ENCODE measurements at regions not wholly inside any gene's neighbourhood (a gene's known extent, or its start where the extent isn't known, plus 50 kb on each side); places are given as distances from the start of the nearest gene placed in this dataset.

GRCh38 chr9:31347082-31347617 is 1037.3 kb upstream of the ACO1 start:
- no peaks in the 10 kb centered on the region for H3K9me2 ChIP-seq (replicated peaks; ENCODE audit: low read depth, low read length)
- no peak for TF ChIP-seq CTCF (conservative IDR thresholded peaks at IDR 0.05; ENCODE audit: low read length)
- no peaks in the 10 kb centered on the region for H3F3A ChIP-seq (ENCODE audit: low read depth)
- H3K27me3 ChIP-seq (ENCODE audit: insufficient read depth, low read length, poor library complexity, severe bottlenecking) = no peaks in the 10 kb centered on the region
- no peaks in the 10 kb centered on the region for H3K9me3 ChIP-seq (ENCODE audit: insufficient read depth, low read depth, low read length)
- peak overlapping the region; percentile 35 for H3K9ac ChIP-seq (ENCODE audit: low read depth, low read length, poor library complexity, severe bottlenecking)
- H3K79me2 ChIP-seq (ENCODE audit: insufficient read depth, low read length) = no peaks in the 10 kb centered on the region
- peak overlapping the region; percentile 55 for H3K4me2 ChIP-seq (ENCODE audit: low read depth, low read length, poor library complexity, severe bottlenecking)
- H3K4me3 ChIP-seq (ENCODE audit: low read length, poor library complexity, severe bottlenecking) = peak overlapping the region; percentile 44
- H2AFZ ChIP-seq (ENCODE audit: low read length) = peak overlapping the region; percentile 82
- no peaks in the 10 kb centered on the region for H4K20me1 ChIP-seq (ENCODE audit: insufficient read depth, low read length, poor library complexity, severe bottlenecking)
- peaks cover 4% of the 10 kb centered on the region for H3K4me1 ChIP-seq (ENCODE audit: insufficient read depth, low read length, poor library complexity, severe bottlenecking)
- H3K36me3 ChIP-seq (ENCODE audit: insufficient read depth, low read length) = no peaks in the 10 kb centered on the region

- H3K9me2 ChIP-seq (replicated peaks; ENCODE audit: low read depth, low read length) = no peaks in the 10 kb centered on the region
- no peak for TF ChIP-seq CTCF (conservative IDR thresholded peaks at IDR 0.05; ENCODE audit: low read length)
- TF ChIP-seq EZH2phosphoT487 (IDR thresholded peaks at IDR 0.05; ENCODE audit: borderline replicate concordance) = no peak
These were observed 1029.1 kb upstream of the ACO1 start for GRCh38 chr9:31355159-31355882.

GRCh38 chr9:31355965-31356364 is 1028.5 kb upstream of the ACO1 start:
- Histone ChIP-seq H3K27me3 (ENCODE audit: insufficient read depth, low read length, poor library complexity, severe bottlenecking) (no peaks in the 10 kb centered on the region), H3K36me3 (ENCODE audit: insufficient read depth, low read length) (no peaks in the 10 kb centered on the region), H4K20me1 (ENCODE audit: insufficient read depth, low read length, poor library complexity, severe bottlenecking) (no peaks in the 10 kb centered on the region), H3K4me1 (ENCODE audit: insufficient read depth, low read length, poor library complexity, severe bottlenecking) (no peaks in the 10 kb centered on the region), H3K9me3 (ENCODE audit: insufficient read depth, low read depth, low read length) (no peaks in the 10 kb centered on the region), H3F3A (ENCODE audit: low read depth) (no peaks in the 10 kb centered on the region), H3K4me3 (ENCODE audit: low read length, poor library complexity, severe bottlenecking) (no peak overlapping the region), H3K9me2 (replicated peaks; ENCODE audit: low read depth, low read length) (no peaks in the 10 kb centered on the region), H2AFZ (ENCODE audit: low read length) (no peak overlapping the region), H3K9ac (ENCODE audit: low read depth, low read length, poor library complexity, severe bottlenecking) (no peak overlapping the region), H3K79me2 (ENCODE audit: insufficient read depth, low read length) (no peaks in the 10 kb centered on the region), H3K4me2 (ENCODE audit: low read depth, low read length, poor library complexity, severe bottlenecking) (no peak overlapping the region)
- TF ChIP-seq CTCF (conservative IDR thresholded peaks at IDR 0.05; ENCODE audit: low read length) = no peak
- no peak for TF ChIP-seq EZH2phosphoT487 (IDR thresholded peaks at IDR 0.05; ENCODE audit: borderline replicate concordance)

More at GRCh38 chr9:31355159-31355882, 1029.1 kb upstream of the ACO1 start:
- H3K79me2 ChIP-seq (ENCODE audit: insufficient read depth, low read length) = no peaks in the 10 kb centered on the region
- H3K4me3 ChIP-seq (ENCODE audit: low read length, poor library complexity, severe bottlenecking) = no peak overlapping the region
- no peaks in the 10 kb centered on the region for H3K4me1 ChIP-seq (ENCODE audit: insufficient read depth, low read length, poor library complexity, severe bottlenecking)
- H3K9ac ChIP-seq (ENCODE audit: low read depth, low read length, poor library complexity, severe bottlenecking) = no peak overlapping the region
- no peaks in the 10 kb centered on the region for H3K36me3 ChIP-seq (ENCODE audit: insufficient read depth, low read length)
- H4K20me1 ChIP-seq (ENCODE audit: insufficient read depth, low read length, poor library complexity, severe bottlenecking) = no peaks in the 10 kb centered on the region
- H3K4me2 ChIP-seq (ENCODE audit: low read depth, low read length, poor library complexity, severe bottlenecking) = no peak overlapping the region
- no peaks in the 10 kb centered on the region for H3K9me3 ChIP-seq (ENCODE audit: insufficient read depth, low read depth, low read length)
- no peak overlapping the region for H2AFZ ChIP-seq (ENCODE audit: low read length)
- H3F3A ChIP-seq (ENCODE audit: low read depth) = no peaks in the 10 kb centered on the region
- H3K27me3 ChIP-seq (ENCODE audit: insufficient read depth, low read length, poor library complexity, severe bottlenecking) = no peaks in the 10 kb centered on the region

Data from Loucy (cell line).